Transverse colon (tissue), 3 donors: ENCODE measurements at regions not wholly inside any gene's neighbourhood (a gene's known extent, or its start where the extent isn't known, plus 50 kb on each side); places are given as distances from the start of the nearest gene placed in this dataset.

Source experiments
- CTCF ChIP-seq, 5 experiments: fragments of 200-600 bp in 3 of 5; fragments of 450-650 bp in 2 of 5; sonication (generic) in 3 of 5; IDR thresholded peaks; 1 replicate in 2 of 5; 2 replicates in 3 of 5; pipeline ENCODE4 v1.5.1; 2016 to 2017; ENCODE audit warnings: antibody characterized with exemption in 5 of 5, inconsistent platforms in 3 of 5, mild to moderate bottlenecking in 2 of 5, moderate library complexity in 1 of 5
- POLR2A ChIP-seq: fragments of 450-650 bp; IDR thresholded peaks from one replicate; pipeline ENCODE4 v1.6.1; 2016; ENCODE audit warnings: antibody characterized with exemption, mild to moderate bottlenecking, moderate library complexity

GRCh38 chr1:238913210-238913609, 473.2 kb upstream of the CHRM3 start:
- TF ChIP-seq CTCF (IDR thresholded peaks at IDR 0.05) = no peak
- TF ChIP-seq POLR2A = no peak
